Fibroblast of skin of right quadriceps (primary cell): ENCODE measurements at regions not wholly inside any gene's neighbourhood (a gene's known extent, or its start where the extent isn't known, plus 50 kb on each side); places are given as distances from the start of the nearest gene placed in this dataset.

ENCODE experiments used
- DNase-seq: peaks from one replicate; pipeline ENCODE4 v3.0.0-alpha.2; 2013

DNA sequence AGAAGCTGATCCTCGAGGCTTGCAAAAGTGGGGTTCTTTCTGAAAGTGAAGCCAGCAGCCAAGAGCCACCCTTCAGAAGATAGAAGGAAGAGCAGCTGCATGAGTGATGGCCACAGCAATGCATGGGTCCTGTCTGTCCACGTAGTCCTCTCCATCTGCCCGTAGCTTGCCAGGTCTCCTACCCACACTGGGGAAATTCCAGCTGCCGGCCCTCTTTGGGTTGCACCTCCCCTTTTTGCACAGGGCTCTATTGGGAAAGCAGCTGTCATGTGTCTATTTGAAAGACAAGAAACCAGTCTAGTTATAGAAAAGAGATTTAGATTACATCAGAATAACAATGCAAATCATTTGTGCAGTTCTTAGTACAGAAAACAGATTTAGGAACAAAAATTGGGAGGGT is 204.4 kb downstream of the GIPC2 start:
- no peak for DNase-seq

DNA sequence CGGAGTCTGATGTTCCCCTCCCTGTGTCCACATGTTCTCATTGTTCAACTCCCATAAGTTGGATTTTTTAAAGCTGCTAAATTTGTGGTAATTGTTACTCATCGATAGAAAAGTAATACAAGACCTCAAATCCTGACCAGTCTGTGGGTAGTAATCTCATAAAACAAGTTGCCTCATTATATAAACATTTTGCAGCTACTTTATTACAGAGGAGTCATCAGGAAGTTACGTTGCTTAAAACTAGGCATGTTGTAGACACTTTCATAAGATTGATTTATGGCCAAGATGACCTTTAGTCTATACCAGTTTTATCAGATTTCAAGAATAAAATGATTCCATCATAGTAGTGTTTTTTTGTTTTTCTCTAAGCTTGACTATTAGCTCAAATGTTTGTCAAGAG is 208.8 kb downstream of the GIPC2 start:
- DNase-seq: peak; percentile 92

GRCh38 chr1:78255383-78255782 is 209.6 kb downstream of the GIPC2 start:
- DNase-seq: peak; percentile 28

- peak; percentile 60 for DNase-seq
These were observed 210.1 kb downstream of the GIPC2 start for GRCh38 chr1:78255846-78256245.

GRCh38 chr1:78263459-78263858 is 217.7 kb downstream of the GIPC2 start:
- no peak for DNase-seq

DNA sequence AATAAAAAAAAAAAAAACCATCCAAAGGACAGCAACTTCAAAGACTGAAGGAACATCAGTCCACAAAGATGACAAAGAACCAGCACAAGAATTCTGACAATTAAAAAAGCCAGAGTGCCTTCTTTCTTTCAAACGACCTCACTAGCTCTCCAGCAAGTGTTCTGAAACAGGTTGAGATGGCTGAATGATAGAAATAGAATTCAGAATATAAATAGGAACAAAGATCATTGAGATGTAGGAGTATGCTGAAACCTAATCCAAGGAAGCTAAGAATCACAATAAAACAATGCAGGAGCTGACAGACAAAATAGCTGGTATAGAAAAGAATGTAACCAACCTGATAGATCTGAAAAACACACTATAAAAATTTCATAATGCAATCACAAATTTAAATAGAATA is 218.2 kb downstream of the GIPC2 start:
- no peak for DNase-seq

GRCh38 chr1:78267513-78268218 is 221.9 kb downstream of the GIPC2 start:
- DNase-seq: no peak

- DNase-seq: peak; percentile 49
These were observed 221.2 kb upstream of the PTGFR start for GRCh38 chr1:78269591-78269990.

GRCh38 chr1:78271423-78271822 is 219.4 kb upstream of the PTGFR start:
- DNase-seq: peak; percentile 34

DNA sequence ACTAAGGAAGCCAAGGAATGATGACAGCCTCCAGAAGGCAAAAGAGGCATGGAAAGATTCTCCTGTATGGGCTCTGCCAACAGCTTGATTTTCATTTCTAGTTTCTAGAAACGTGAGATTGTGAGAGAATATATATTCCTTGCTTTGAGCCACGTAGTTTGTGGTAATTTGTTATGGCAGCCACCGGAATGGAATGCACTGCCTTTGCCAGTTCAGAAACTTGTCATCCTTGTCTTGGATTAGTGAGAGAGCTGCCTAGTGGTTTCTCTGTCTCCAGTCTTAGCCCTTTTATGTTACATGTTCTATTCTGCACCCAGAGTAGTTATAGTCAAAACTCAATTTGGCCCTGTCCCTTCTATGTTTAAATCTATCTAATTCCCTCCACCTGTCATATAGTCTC is 216.0 kb upstream of the PTGFR start:
- DNase-seq: peak; percentile 90

GRCh38 chr1:78275456-78275855 is 215.3 kb upstream of the PTGFR start:
- DNase-seq: peak; percentile 88

DNA sequence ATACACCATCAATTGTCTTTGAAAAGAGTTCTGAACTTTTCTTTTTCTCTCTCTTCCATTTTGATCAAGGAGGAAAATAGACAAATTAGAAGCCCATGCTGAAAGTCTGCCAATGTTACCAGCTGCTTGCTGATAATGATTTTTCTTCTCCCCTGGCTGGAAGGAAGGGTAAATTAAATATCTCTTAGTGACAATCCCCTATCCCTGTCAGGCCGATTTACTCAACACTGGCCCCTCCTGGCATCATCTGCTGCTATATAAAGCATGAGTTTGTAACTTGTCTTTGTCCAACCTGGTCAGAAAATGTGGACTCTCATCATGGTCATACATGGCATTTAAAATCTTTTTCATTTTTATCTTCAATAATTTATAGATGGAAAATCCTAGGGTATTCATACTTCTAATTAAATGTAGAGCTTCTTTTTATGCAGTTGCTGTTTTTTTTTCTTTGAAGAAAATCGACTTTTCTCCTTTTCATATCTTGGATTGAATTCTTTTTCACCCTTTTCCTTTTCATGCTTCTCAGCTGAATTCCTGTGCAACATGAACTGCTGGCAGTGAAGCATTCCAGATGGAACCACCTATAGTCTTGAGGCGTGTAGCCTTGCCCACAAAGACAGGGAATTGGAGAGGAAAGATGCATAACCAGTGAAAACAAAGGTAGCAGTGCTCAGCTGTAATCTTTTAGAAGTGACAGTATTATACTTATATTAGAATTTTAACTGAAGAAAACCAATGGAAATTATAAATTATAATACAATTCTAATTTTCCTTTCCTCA is 214.7 kb upstream of the PTGFR start:
- DNase-seq: peak; percentile 35

- peak; percentile 85 for DNase-seq
These were observed 213.5 kb upstream of the PTGFR start for GRCh38 chr1:78277253-78277652.

DNA sequence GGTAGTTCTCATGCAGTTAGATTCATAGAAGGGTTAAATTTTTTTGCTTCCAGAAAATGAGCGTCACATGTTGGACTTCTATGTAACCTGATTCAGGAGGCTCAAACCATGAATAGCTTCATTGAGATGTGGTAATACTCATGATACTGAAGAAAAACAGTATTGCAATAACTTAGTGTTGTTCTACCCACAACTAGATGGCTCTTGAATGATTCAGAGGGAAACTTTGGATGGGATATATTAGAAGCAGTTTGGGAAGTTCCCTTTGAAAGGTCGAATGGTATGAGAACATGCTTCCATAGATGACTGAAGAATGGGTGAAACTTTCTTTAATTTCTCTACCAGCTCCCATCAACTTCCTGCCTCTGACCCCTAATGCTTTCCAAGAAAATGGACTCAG is 211.7 kb upstream of the PTGFR start:
- peak; percentile 97 for DNase-seq

DNA sequence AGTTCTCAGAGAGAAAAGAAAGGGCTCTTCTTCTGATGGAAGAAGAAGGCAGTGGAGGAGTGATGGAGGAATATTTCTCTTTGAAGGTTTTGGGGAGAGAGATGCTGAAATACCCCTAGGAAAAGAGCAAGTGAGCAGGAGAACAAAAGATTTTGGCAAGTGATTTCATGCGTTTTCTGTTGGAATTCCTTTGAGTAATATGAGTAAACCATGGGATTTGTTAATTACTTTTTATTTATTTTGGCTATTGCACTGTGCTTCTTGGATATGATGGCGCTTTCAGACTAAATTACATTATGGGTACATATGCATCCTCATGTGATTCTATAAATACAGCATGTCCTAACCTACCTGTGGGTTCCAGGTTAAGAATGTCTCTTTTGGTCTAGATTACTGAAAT is 210.1 kb upstream of the PTGFR start:
- DNase-seq: peak; percentile 42

- DNase-seq: no peak
These were observed 209.2 kb upstream of the PTGFR start for GRCh38 chr1:78281580-78281979.

DNA sequence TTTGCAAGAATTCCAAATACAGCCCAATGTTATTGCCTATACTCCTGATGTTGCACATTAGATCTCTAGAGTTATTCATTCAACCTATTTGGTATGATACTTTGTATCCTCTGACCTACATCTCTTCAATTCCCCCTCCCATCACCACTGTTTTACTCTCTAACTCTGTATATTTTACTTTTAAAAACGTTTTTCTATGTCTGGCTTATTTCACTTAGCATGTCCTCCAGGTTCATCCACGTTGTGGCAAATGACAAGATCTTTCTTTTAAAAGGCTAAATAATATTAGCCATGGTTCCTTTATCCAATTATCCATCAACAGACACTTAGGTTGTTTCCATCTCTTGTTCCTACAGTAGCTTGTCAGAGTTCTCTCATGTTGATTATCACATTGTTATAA is 207.1 kb upstream of the PTGFR start:
- DNase-seq: no peak

DNA sequence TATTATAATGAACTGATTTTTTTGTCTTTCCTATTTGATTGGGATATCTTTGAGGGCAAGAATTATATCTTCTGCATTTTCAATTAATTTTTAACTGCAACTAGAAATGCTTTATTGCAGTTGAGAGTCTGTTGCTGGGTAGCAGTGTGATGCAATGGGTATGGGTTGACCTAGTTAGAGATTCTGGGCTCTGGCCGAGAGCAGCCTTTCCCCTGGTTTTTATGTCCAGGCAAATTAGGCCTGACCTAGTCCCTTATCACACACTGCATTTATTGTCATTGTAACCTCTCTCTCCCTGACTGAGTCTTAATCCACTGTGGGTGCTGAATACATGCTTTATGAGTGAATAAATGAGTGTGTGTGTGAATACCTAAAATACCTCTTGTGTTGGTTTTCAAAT is 206.4 kb upstream of the PTGFR start:
- DNase-seq: no peak

- DNase-seq: peak; percentile 67
These were observed 204.1 kb upstream of the PTGFR start for GRCh38 chr1:78286686-78287085.

- DNase-seq: peak; percentile 70
These were observed 201.2 kb upstream of the PTGFR start for GRCh38 chr1:78289603-78290002.

- DNase-seq: peak; percentile 62
These were observed 199.4 kb upstream of the PTGFR start for GRCh38 chr1:78291418-78291817.

DNA sequence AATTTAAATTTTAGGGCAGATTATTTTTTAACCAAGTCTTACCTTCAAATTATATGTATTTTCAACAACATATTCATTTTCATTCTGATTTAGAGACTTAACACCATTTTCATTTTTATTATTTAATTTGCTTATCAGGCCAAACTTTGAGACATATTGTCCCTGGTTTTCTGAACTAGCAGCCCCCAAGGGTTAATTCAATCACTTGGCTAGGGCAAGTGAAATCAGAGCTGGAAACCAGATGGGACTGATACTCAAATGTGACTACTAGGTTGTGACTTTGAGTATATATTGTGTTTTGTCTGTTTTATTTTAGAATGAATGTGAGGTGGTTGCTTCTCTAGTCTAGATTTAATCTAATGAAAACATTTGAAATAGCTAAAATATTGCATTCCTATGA is 198.9 kb upstream of the PTGFR start:
- DNase-seq: no peak

DNA sequence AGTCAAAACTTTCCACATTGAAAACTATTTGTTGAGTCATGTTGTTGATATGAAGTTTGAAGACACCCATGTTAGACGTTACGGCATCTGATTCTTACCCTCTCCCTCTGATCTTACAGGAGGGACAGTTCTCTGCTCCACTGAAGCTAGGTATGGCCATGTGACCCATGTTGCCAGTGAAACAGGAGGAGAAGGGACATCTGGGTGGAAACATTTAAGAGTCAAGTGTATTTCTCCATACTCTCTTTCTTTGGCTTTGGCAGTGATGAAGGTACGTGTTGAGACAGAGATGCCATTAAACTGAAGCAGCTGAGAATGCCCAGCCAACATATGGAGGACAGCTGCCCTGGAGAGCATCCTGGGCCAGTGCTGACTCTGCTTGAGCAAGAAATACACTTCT is 198.4 kb upstream of the PTGFR start:
- DNase-seq: peak; percentile 57

DNA sequence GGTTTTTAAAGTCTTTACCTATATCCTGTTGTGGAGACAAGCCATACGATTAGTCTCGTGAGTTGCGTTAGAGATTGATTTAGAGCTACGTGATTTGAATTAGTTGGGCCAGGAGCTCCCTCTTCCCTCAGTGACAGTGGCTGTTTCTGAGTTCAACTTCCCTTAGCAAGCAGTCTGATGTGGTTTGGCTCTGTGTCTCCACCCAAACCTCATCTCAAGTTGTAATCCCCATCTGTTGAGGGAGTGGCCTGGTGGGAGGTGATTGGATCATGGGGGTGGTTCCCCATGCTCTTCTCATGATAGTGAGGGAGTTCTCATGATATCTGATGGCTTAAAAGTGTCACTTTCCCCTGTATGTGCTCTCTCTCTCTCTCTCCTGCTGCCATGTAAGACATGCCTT is 192.9 kb upstream of the PTGFR start:
- DNase-seq: no peak

- no peak for DNase-seq
These were observed 192.4 kb upstream of the PTGFR start for GRCh38 chr1:78298349-78298748.
